Peyer's patch (tissue), 4 donors: ENCODE measurements at regions not wholly inside any gene's neighbourhood (a gene's known extent, or its start where the extent isn't known, plus 50 kb on each side); places are given as distances from the start of the nearest gene placed in this dataset.

ENCODE experiments used
- CTCF ChIP-seq, 6 experiments: fragments of 450-650 bp in 4 of 6; fragments of 200-600 bp in 2 of 6; sonication (generic) in 1 of 6; IDR thresholded peaks; one replicate each; pipeline ENCODE4 v1.5.1; 2017 to 2019; ENCODE audit warnings: antibody characterized with exemption in 6 of 6, mild to moderate bottlenecking in 3 of 6, moderate library complexity in 1 of 6
- POLR2A ChIP-seq, 2 donors: fragments of 450-650 bp; IDR thresholded peaks; one replicate each; pipeline ENCODE4 v1.5.1; 2017; ENCODE audit warnings: antibody characterized with exemption in 2 of 2, mild to moderate bottlenecking in 2 of 2, moderate library complexity in 2 of 2

GRCh38 chr14:22383515-22384166 lies 205.4 kb downstream of the DAD1 start:
- no peak for TF ChIP-seq CTCF (IDR thresholded peaks at IDR 0.05)
- no peak for TF ChIP-seq POLR2A (IDR thresholded peaks at IDR 0.05)
